Kidney (tissue), 13 donors: ENCODE measurements at regions not wholly inside any gene's neighbourhood (a gene's known extent, or its start where the extent isn't known, plus 50 kb on each side); places are given as distances from the start of the nearest gene placed in this dataset.

Experiments used
- DNase-seq, 5 donors: peaks; one replicate each; pipeline ENCODE4 v3.0.0-alpha.2; 2013 to 2020
- FAIRE-seq: peaks from 2 replicates; lab custom pipeline; 2012; peaks lifted over from hg19 to GRCh38; lab: Jason Lieb, UNC
- H3K27ac ChIP-seq, 2 donors: one replicate each; pipeline ENCODE4 v1.7.0; 2013; ENCODE audit warnings: low read depth in 2 of 2, low read length in 2 of 2, inconsistent platforms in 1 of 2
- H3K27me3 ChIP-seq: one replicate; pipeline ENCODE4 v1.7.1; 2013; ENCODE audit warnings: low read length, inconsistent platforms; ENCODE audit not compliant: control insufficient read depth, insufficient read depth
- H3K36me3 ChIP-seq, 3 donors: one replicate each; pipeline versions ENCODE4 v1.7.0 to v1.7.1; 2013; ENCODE audit warnings: low read length in 3 of 3, control low read depth in 1 of 3, inconsistent platforms in 1 of 3; ENCODE audit not compliant: insufficient read depth in 3 of 3, control insufficient read depth in 2 of 3
- H3K4me1 ChIP-seq, 3 donors: one replicate each; pipeline versions ENCODE4 v1.7.0 to v1.7.1; 2013; ENCODE audit warnings: low read length in 3 of 3, inconsistent platforms in 1 of 3, low read depth in 1 of 3; ENCODE audit not compliant: control insufficient read depth in 2 of 3, insufficient read depth in 2 of 3
- H3K4me3 ChIP-seq, 3 donors: one replicate each; pipeline versions ENCODE4 v1.7.0 to v1.8.1; 2013; ENCODE audit warnings: low read length in 3 of 3, control low read depth in 1 of 3, inconsistent platforms in 1 of 3
- H3K9ac ChIP-seq, 3 donors: one replicate each; pipeline versions ENCODE4 v1.7.0 to v1.7.1; 2013; ENCODE audit warnings: low read length in 3 of 3, control low read depth in 1 of 3, inconsistent platforms in 1 of 3
- H3K9me3 ChIP-seq, 3 donors: one replicate each; pipeline versions ENCODE4 v1.7.0 to v1.7.1; 2013; ENCODE audit warnings: low read length in 3 of 3, control low read depth in 1 of 3, inconsistent platforms in 1 of 3; ENCODE audit not compliant: control insufficient read depth in 2 of 3, insufficient read depth in 1 of 3
- intact Hi-C: fragments of 100-400 bp; cut with DNase I; formaldehyde crosslinking; loops from one replicate; pipeline ENCODE4 v1.11.1; 2022
- TF ChIP-seq, protein P1 (sequence below): IDR thresholded peaks from 3 replicates; pipeline ENCODE4 v1.5.1; 2012; ENCODE audit warnings: mild to moderate bottlenecking, moderate library complexity, borderline replicate concordance; ENCODE audit not compliant: insufficient read depth; ENCODE audit errors: extremely low read depth
- donor health status: control.
- donor health status: control.
- donor health status: control.
- donor health status: control.
- donor health status: control.
- donor health status: DM: yes; HTN: yes; CAD: no.
- donor health status: Normal renal cell carcinoma (clear cell type).

DNA sequence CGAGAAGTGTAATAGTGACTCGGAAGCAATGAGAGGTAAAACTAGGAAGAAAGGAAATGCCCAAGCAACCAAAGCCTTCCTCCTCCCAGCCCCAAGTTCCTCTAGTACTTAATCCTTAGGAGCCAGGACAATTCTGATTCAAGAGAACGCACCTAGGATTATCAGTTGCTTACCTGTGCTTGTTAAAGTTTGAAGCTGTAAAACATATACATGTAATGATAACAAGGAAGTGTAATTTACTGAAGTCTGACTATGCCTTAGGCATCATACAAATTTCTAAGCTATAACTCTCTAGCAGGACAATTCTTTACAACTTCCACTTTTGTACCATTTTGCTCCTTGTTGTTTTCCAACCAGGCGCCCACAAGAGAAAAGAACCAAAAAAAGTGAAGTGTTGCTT lies 92.8 kb upstream of the OSBPL8 start:
- TF ChIP-seq, protein P1, sequence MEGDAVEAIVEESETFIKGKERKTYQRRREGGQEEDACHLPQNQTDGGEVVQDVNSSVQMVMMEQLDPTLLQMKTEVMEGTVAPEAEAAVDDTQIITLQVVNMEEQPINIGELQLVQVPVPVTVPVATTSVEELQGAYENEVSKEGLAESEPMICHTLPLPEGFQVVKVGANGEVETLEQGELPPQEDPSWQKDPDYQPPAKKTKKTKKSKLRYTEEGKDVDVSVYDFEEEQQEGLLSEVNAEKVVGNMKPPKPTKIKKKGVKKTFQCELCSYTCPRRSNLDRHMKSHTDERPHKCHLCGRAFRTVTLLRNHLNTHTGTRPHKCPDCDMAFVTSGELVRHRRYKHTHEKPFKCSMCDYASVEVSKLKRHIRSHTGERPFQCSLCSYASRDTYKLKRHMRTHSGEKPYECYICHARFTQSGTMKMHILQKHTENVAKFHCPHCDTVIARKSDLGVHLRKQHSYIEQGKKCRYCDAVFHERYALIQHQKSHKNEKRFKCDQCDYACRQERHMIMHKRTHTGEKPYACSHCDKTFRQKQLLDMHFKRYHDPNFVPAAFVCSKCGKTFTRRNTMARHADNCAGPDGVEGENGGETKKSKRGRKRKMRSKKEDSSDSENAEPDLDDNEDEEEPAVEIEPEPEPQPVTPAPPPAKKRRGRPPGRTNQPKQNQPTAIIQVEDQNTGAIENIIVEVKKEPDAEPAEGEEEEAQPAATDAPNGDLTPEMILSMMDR, result no peak
- no peak for DNase-seq
- Histone ChIP-seq H3K4me1 (no peaks in the 10 kb centered on the region), H3K9ac (no peak overlapping the region), H3K4me3 (no peak overlapping the region), H3K27me3 (no peaks in the 10 kb centered on the region), H3K27ac (no peak overlapping the region), H3K36me3 (no peaks in the 10 kb centered on the region), H3K9me3 (no peaks in the 10 kb centered on the region)
- no peak for FAIRE-seq
- intact Hi-C loops, result no loop called here

GRCh38 chr12:76653342-76653741 lies 93.8 kb upstream of the OSBPL8 start:
- TF ChIP-seq, protein P1, result no peak
- Histone ChIP-seq H3K9ac (no peak overlapping the region), H3K27me3 (no peaks in the 10 kb centered on the region), H3K36me3 (no peaks in the 10 kb centered on the region), H3K27ac (no peak overlapping the region), H3K9me3 (no peaks in the 10 kb centered on the region), H3K4me1 (no peaks in the 10 kb centered on the region), H3K4me3 (no peak overlapping the region)
- DNase-seq (no peak), FAIRE-seq (no peak)
- intact Hi-C loops, result no loop called here

- Histone ChIP-seq H3K4me3 (no peak overlapping the region), H3K27ac (no peak overlapping the region), H3K36me3 (no peaks in the 10 kb centered on the region), H3K4me1 (no peaks in the 10 kb centered on the region), H3K27me3 (no peaks in the 10 kb centered on the region), H3K9ac (no peak overlapping the region), H3K9me3 (no peaks in the 10 kb centered on the region)
- no peak for DNase-seq
- no peak for FAIRE-seq
- intact Hi-C loops, result no loop called here
- TF ChIP-seq, protein P1, result no peak
These were observed 99.2 kb upstream of the ZDHHC17 start for GRCh38 chr12:76664731-76665130.

DNA sequence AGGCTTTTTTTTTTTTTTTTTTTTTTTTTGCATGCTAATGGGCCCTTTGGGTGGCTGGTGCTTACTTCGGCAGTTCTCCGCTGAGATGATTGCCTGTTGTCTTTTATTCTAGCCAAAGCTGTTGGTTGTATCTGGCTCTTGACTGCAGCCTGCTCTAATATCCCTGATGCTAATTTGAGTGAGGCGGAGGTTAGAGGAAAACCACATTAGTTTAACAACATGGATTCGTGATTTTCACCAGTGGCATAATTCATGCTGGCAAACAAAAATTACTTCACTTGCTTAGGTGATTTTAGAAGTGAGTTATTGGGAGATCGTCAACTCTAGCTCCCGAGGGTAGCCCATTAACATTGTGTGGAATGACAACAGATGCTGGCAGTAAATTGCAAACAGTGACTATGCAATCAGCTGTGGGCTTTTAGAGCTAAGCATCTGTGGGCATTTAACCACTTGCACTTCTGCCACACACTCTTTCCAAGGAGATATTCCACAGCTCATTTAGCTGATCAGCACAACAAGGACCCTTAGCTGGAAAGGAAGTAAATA lies 97.6 kb upstream of the ZDHHC17 start:
- TF ChIP-seq, protein P1, result no peak
- intact Hi-C loops, result no loop called here
- Histone ChIP-seq H3K9me3 (no peaks in the 10 kb centered on the region), H3K27ac (no peak overlapping the region), H3K4me1 (no peaks in the 10 kb centered on the region), H3K27me3 (no peaks in the 10 kb centered on the region), H3K4me3 (no peak overlapping the region), H3K9ac (no peak overlapping the region), H3K36me3 (no peaks in the 10 kb centered on the region)
- FAIRE-seq, result no peak
- no peak for DNase-seq
